ENCODE measurements at regions not wholly inside any gene's neighbourhood (a gene's known extent, or its start where the extent isn't known, plus 50 kb on each side); places are given as distances from the start of the nearest gene placed in this dataset.
"Not testable (repeated sequence)": the region's sequence is repeated elsewhere in the genome, so short reads cannot be mapped to it uniquely, and the experiment has no call there.

- H2AFZ ChIP-seq (ENCODE audit: low read depth, low read length), result no peak overlapping the region
- H4K20me1 ChIP-seq (ENCODE audit: insufficient read depth, low read length), result no peaks in the 10 kb centered on the region
- H3K27ac ChIP-seq (ENCODE audit: low read depth, low read length), result no peak overlapping the region
- no peak overlapping the region for H3K4me2 ChIP-seq (ENCODE audit: low read length)
- TF ChIP-seq EZH2 (IDR thresholded peaks at IDR 0.05; ENCODE audit: insufficient read depth, low read length) (no peak), CTCF (IDR thresholded peaks at IDR 0.05; ENCODE audit: insufficient read depth, low read depth, low read length) (no peak)
- H3K27me3 ChIP-seq (ENCODE audit: insufficient read depth, low read length), result no peaks in the 10 kb centered on the region
- H3K9ac ChIP-seq (ENCODE audit: low read length), result no peak overlapping the region
- H3K4me1 ChIP-seq (ENCODE audit: insufficient read depth, low read length), result no peaks in the 10 kb centered on the region
- no peaks in the 10 kb centered on the region for H3K79me2 ChIP-seq (ENCODE audit: insufficient read depth, low read length)
- FAIRE-seq (no peak), DNase-seq (ENCODE audit: low read depth) (no peak)
- H3K9me3 ChIP-seq (ENCODE audit: insufficient read depth, low read depth, low read length), result no peaks in the 10 kb centered on the region
- Mint-ChIP-seq H3K27me3 (ENCODE audit: low read depth, unreplicated experiment) (no peaks in the 10 kb centered on the region), H3K4me1 (ENCODE audit: low read depth, unreplicated experiment) (no peaks in the 10 kb centered on the region), H3K27ac (ENCODE audit: unreplicated experiment) (no peak overlapping the region), H3K4me3 (ENCODE audit: unreplicated experiment) (no peak overlapping the region), H3K36me3 (ENCODE audit: low read depth, unreplicated experiment) (peaks cover 3% of the 10 kb centered on the region), H3K9me3 (ENCODE audit: unreplicated experiment) (peaks cover 6% of the 10 kb centered on the region)
- H3K36me3 ChIP-seq (ENCODE audit: insufficient read depth, low read length), result no peaks in the 10 kb centered on the region
- no peak overlapping the region for H3K4me3 ChIP-seq (ENCODE audit: insufficient read depth, low read depth, low read length)
Measured at GRCh38 chr10:52502237-52502636, 188.2 kb downstream of the DKK1 start.

GRCh38 chr10:52505341-52505740 lies 191.3 kb downstream of the DKK1 start:
- not testable (repeated sequence) for H3K4me1 Mint-ChIP-seq (ENCODE audit: low read depth, unreplicated experiment); H3K4me3 Mint-ChIP-seq (ENCODE audit: unreplicated experiment); H3K4me3 ChIP-seq (ENCODE audit: insufficient read depth, low read depth, low read length); H2AFZ ChIP-seq (ENCODE audit: low read depth, low read length); H3K9ac ChIP-seq (ENCODE audit: low read length); H3K27ac ChIP-seq (ENCODE audit: low read depth, low read length); H3K27ac Mint-ChIP-seq (ENCODE audit: unreplicated experiment); H3K27me3 Mint-ChIP-seq (ENCODE audit: low read depth, unreplicated experiment); H3K36me3 Mint-ChIP-seq (ENCODE audit: low read depth, unreplicated experiment); H3K4me2 ChIP-seq (ENCODE audit: low read length); H3K36me3 ChIP-seq (ENCODE audit: insufficient read depth, low read length); H4K20me1 ChIP-seq (ENCODE audit: insufficient read depth, low read length); FAIRE-seq; H3K4me1 ChIP-seq (ENCODE audit: insufficient read depth, low read length); H3K27me3 ChIP-seq (ENCODE audit: insufficient read depth, low read length); DNase-seq (ENCODE audit: low read depth); H3K79me2 ChIP-seq (ENCODE audit: insufficient read depth, low read length); H3K9me3 ChIP-seq (ENCODE audit: insufficient read depth, low read depth, low read length)
- peaks cover 12% of the 10 kb centered on the region for H3K9me3 Mint-ChIP-seq (ENCODE audit: unreplicated experiment)

GRCh38 chr10:52514481-52514880 lies 200.4 kb downstream of the DKK1 start:
- Mint-ChIP-seq H3K27ac (ENCODE audit: unreplicated experiment) (no peak overlapping the region), H3K4me1 (ENCODE audit: low read depth, unreplicated experiment) (peaks cover 10% of the 10 kb centered on the region), H3K9me3 (ENCODE audit: unreplicated experiment) (peaks cover 15% of the 10 kb centered on the region), H3K27me3 (ENCODE audit: low read depth, unreplicated experiment) (no peaks in the 10 kb centered on the region), H3K4me3 (ENCODE audit: unreplicated experiment) (no peak overlapping the region), H3K36me3 (ENCODE audit: low read depth, unreplicated experiment) (peaks cover 1% of the 10 kb centered on the region)
- H3K9me3 ChIP-seq (ENCODE audit: insufficient read depth, low read depth, low read length), result no peaks in the 10 kb centered on the region
- no peak overlapping the region for H2AFZ ChIP-seq (ENCODE audit: low read depth, low read length)
- H3K4me3 ChIP-seq (ENCODE audit: insufficient read depth, low read depth, low read length), result no peak overlapping the region
- no peaks in the 10 kb centered on the region for H3K36me3 ChIP-seq (ENCODE audit: insufficient read depth, low read length)
- no peaks in the 10 kb centered on the region for H3K79me2 ChIP-seq (ENCODE audit: insufficient read depth, low read length)
- TF ChIP-seq EZH2 (IDR thresholded peaks at IDR 0.05; ENCODE audit: insufficient read depth, low read length), result no peak
- TF ChIP-seq CTCF (IDR thresholded peaks at IDR 0.05; ENCODE audit: insufficient read depth, low read depth, low read length), result no peak
- FAIRE-seq (peak; percentile 5), DNase-seq (ENCODE audit: low read depth) (no peak)
- no peaks in the 10 kb centered on the region for H3K27me3 ChIP-seq (ENCODE audit: insufficient read depth, low read length)
- H3K4me2 ChIP-seq (ENCODE audit: low read length), result no peak overlapping the region
- no peak overlapping the region for H3K27ac ChIP-seq (ENCODE audit: low read depth, low read length)
- H4K20me1 ChIP-seq (ENCODE audit: insufficient read depth, low read length), result no peaks in the 10 kb centered on the region
- no peaks in the 10 kb centered on the region for H3K4me1 ChIP-seq (ENCODE audit: insufficient read depth, low read length)
- no peak overlapping the region for H3K9ac ChIP-seq (ENCODE audit: low read length)

Data from astrocyte (in vitro differentiated cells and primary cell).